Lower leg skin (tissue), 3 donors: ENCODE measurements at regions not wholly inside any gene's neighbourhood (a gene's known extent, or its start where the extent isn't known, plus 50 kb on each side); places are given as distances from the start of the nearest gene placed in this dataset.

Experiments
- CTCF ChIP-seq, 3 donors: fragments of 450-650 bp; IDR thresholded peaks; one replicate each; pipeline ENCODE4 v1.5.1; 2016; ENCODE audit warnings: antibody characterized with exemption in 3 of 3, mild to moderate bottlenecking in 3 of 3, moderate library complexity in 2 of 3
- POLR2A ChIP-seq, 2 donors: fragments of 450-650 bp; IDR thresholded peaks; one replicate each; pipeline ENCODE4 v1.6.1; 2016 to 2017; ENCODE audit warnings: antibody characterized with exemption in 2 of 2, mild to moderate bottlenecking in 1 of 2, moderate library complexity in 1 of 2

GRCh38 chr6:62740596-62740995 lies 454.6 kb upstream of the KHDRBS2 start:
- no peak for TF ChIP-seq CTCF (IDR thresholded peaks at IDR 0.05)
- TF ChIP-seq POLR2A (IDR thresholded peaks at IDR 0.05) = no peak
